Activated CD4-positive, alpha-beta T cell treated with anti-CD3 and anti-CD28 coated beads for 48 hours (primary cell): ENCODE measurements at regions not wholly inside any gene's neighbourhood (a gene's known extent, or its start where the extent isn't known, plus 50 kb on each side); places are given as distances from the start of the nearest gene placed in this dataset.

Experiments
- DNase-seq: peaks from one replicate; pipeline ENCODE4 v3.0.0-alpha.2; 2020

DNA sequence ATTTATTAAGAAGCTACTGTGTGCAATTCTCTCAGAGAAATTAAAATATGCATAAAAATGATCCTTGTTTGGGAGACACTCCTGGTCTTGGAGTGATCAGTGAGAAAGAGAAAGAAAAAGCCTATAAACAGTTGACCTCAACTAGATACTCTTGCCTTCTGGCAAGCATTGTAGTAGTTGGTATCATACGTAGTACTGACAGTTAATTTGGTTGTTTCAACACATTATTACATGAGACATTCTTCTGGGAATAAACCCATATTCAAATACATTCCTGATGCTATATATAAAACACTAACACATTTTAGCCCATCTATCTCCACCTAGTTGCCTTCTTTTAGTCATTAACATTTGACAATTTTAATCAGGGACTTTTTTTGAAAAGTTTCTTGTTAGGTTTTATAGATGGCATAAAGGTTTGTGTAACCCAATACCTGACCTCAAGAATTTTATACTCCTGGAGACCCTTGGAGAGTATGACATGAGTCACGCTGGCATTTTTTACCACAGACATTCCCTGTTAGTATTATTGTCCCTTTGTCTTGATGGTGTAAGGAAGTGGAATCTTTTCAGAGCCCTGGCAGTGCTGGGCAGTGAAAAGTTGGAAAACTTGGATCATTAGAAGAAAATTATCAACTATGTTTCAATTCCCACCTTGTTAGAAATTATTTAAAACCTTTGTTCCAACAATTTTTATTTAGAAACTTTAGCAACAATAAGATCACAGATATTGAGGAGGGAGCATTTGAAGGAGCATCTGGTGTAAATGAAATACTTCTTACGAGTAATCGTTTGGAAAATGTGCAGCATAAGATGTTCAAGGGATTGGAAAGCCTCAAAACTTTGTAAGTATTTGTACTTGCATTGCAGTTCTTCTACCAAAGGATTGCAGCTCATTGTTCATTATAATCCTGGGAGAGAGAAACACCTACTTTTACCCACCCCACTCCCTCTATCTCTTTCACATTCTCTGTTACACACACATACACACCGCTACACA lies 167.1 kb upstream of the PACRGL start:
- no peak for DNase-seq

DNA sequence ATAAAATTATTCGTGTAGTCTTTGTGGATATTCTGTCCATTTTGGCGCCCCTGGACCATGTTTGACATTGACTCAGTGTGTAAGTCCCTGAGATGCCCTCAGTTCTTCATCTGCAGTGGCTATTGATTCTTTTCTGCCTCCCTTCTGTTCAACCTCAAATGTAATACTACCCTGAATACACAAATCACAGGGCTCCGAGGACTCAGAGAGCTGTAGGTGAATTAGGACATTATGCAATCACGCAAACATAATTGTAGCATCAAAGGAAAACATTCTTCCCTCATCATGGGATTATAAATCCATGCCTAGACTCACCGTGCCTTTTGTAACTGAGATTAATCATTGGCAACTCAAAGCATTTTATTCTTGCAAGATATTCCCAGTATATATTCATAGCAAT lies 161.4 kb upstream of the PACRGL start:
- DNase-seq, result no peak

DNA sequence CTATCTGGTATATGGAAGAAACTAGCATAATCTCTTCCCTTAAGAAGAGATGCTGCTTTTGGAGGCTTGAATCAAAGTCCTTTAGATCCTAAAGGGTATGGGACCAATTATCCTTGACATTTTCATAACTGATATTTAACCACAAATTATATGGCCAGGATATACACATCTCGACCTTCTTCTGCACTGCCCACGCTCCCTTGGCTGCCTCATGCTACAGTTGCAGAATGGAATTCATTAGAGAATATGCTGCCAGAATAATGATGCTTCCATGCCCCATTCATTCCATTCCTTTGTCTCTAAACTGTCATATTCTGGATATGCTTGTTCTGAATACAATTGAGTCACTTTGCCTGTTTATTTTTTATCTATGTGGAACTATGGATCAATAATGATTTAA lies 157.1 kb upstream of the PACRGL start:
- DNase-seq, result no peak

DNA sequence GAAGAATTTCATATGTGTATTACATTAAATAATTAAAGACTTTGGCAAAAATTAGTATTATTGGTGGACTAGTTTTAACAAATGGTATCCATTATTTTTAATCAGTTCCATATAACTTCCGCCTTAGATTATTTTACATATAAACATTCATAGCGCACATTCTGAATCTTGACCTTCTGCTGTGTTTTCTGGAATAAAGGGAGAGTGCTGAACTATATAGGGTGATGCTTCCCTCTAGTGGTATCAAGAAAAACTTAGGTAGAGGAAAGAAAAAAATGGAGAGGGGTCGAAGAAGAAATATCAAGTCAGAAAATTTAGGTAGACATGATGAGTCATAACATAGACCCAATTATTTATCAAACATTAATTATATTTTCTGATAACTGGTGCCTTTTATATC lies 155.6 kb upstream of the PACRGL start:
- DNase-seq, result no peak

DNA sequence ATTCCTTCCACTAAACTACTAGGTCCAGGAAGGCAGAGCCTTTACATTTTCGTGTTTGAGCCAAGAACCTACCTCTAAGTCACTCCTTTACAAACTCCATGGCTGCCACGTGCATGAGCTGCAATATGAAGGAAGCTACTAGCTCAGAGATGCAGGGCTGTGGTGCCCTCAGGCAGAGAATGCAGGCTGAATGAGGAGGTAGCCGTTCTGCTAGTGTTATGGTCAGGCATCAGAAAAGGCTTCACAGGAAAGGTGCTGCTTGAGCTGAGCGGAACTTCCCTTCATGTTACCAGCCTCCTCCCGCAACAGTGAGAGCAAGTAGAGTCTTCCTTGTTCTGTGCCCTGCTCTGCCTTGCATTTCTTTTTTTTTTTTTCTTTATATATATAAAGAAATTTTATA lies 148.3 kb upstream of the PACRGL start:
- DNase-seq, result no peak

DNA sequence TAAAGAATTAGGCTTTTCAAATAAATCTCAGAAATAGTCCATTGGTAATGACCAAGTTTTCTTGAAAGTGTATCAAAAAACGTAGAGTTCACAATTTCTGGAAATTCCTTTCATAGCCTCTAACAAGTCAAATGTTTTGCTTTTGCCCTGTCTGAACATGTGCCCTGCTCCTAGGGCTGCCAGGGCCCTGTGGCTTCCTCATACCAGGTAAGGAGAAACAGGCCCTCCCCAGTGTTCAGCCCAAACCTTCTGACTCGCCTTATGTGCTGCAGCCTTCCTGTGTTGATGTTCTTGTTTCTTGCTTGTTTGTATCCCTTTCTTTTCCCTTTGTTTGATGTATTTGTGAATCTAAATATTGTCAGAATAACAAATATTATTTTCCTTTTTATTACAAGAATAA lies 146.1 kb upstream of the PACRGL start:
- DNase-seq, result no peak

DNA sequence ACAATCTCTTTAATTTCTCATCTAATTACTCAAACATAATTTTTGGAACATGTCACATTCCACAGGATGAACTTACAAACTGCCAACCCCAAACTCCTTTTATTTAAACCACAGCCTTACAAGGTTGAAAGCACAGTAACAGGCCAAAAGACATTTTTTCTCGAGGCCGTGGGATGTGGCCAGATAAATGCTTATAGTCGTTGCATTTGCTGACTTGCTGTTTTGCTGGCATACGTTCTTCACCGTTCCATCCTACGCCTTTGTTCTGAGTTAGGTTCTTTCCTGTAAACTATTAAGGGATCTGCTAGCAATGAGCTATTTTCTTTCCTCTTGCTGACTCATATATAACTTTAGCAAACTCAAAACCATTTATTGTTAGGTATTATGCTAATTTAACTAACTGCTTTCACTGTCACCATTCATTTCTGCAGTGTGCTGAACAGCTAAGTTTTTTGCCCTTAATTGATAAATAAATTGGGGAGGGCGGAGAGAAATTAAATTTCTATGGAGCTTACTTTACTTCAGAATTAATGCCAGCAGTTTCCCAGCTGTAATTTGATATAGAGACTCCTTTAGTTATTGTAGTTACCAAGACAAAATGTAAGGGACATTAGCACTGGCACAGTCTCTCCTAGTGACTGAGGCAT lies 135.1 kb upstream of the PACRGL start:
- no peak for DNase-seq

DNA sequence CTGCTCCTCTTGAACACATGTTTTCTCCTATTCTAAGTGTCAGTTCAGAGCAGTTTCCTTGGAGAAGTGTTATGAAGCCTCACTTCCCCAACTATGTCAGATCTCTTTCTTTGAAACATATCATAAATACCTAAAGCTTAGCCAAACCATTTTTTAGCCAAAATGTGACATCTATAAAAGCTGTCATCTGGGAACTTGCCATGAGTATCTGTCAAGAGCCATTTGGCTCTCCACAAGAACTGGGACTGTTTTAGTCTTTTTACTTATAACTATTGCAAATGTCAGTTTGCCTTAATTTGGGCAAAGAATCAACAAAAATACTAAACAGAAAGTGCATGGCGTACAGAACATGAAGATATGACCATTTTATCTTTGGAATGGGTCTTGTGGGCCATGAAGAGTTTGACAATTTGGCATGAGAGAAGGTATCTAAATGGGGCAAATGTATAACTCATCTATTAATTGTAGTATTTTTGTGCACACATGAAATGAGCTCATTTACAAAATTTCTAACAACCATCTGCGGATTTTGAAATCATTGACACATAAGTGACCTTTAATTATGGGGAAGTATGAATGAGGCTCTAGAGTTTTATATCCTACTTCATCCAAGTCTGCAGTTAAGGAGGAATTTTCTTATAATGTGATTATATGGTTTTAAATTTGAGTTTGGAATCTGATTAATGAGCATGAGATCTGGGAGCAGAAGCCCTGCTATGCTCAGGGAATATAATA lies 129.1 kb upstream of the PACRGL start:
- DNase-seq, result no peak

DNA sequence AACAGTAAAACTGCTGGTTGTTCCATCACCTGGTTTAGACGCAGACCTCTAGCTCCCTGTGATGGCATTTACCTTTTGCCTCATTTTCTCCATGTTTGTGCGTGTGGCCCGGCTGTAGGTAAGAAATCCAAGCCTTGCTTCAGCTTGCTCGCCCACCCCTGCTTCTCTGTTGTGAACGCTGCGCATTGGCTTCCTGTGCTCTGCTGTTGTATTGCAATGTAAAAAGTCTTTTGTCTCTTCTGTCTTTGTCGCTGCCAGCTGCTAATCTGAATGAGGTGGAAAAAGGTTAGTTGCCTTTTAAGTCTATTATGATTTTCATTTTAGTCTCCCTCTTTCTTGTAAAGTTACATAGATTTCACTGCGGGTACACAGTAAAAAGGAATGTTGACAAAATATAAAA lies 127.3 kb upstream of the PACRGL start:
- no peak for DNase-seq

DNA sequence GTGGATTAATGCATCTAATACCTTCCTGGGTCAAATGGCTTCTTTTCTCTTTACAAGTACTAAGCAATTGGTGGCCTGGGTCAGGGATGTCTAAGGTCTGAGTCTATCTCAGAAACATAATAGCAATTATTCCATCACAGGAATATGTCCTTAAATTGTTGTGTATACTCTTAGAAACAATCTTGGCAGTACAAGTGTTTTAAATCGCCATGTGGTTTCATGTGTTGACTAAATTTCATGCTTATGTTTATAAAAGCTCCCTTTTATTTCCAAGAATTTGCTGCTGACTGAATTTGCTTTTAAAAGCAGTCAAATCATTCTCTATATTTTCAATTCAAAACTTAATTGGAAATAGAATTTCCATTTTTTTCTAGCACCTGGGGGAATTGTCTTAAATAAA lies 125.3 kb upstream of the PACRGL start:
- no peak for DNase-seq

DNA sequence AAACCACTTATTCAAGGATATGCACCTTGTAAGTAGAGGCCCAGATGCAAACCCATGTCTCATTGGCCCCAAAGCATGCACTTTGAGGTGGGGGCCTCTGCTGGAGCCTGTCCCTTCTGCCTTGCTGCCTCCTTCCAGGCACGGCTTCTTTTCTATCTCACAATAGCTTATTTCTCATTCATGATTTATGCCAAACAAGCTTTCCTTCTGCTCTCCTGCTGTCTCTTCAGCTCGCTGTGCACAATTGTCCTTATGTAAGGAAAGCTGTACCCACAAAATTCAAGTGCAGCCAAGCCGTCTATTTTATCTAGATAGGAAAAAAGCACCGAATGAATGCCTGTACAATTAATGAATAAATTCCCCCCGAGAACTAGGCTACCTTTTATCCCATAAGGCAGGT lies 124.8 kb upstream of the PACRGL start:
- DNase-seq, result no peak

DNA sequence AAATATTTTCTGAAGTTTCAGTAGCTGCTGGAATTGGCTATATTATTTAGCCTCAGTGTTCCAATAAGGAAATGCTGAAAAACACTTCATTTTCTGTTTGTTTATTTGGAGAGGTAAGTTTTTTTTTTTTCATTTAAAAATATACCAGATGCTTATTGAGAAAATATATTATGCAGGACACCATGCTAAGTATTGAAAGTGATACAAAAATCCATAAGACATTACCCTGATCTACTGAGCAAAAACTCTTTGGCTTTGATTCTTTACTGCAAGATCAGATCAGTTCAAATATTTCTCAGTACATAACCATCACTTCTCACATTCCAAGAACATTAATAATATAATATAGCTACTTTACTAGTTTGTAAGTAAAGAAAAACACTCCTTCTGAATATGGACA lies 123.4 kb upstream of the PACRGL start:
- no peak for DNase-seq

DNA sequence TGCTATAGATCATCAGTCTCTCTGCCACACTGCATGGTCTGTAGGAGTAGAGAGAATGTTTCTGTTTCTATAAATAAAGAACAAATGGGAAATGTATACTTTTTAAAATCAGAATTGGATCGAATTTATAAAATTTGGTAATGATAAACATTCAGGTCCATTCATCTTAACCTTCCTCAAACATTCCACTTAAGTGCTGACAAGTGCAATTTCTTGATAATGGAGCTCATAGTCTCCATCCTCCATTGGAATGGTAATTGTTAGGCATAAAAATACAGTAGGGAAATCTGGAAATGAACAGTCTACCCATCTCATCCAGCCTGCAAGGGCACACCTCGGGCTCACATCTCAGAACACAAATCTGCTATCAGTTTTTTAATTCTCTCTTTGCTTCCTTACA lies 122.6 kb upstream of the PACRGL start:
- DNase-seq, result no peak

DNA sequence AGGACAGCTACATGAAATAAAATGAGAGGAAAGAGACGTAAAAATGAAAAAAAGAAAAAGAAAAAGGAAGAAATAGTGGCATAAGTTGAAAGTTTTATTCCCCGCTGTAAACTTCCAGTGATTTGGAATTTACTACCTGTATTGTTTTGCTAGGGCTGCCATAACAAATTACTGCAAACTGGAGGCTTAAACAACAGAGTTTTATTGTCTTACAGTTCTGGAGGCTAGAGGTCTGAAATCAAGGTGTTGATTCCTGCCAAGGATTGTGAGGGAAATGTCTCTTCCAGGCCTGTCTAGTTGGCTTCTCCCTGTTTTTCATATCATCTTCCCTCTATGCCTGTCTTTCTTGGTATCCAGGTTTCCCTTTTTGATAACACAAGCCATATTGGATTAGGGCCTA lies 119.4 kb upstream of the PACRGL start:
- no peak for DNase-seq

DNA sequence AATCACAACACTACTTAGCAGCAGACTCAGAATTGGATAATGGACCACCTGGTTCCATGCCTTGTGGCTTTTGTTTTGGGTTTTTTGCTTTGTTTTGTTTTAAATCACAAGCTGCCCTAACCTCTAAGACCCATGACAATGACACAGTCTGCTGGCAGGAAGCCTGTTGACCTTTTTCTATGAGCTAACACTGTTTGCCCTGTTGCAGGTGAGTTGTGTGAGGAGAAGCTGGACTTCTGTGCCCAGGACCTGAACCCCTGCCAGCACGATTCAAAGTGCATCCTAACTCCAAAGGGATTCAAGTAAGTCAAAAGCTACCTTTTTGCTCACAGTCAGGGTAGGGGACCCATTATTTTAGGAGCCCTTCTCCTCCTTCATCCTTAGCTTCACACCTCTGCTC lies 110.8 kb upstream of the PACRGL start:
- DNase-seq, result no peak

DNA sequence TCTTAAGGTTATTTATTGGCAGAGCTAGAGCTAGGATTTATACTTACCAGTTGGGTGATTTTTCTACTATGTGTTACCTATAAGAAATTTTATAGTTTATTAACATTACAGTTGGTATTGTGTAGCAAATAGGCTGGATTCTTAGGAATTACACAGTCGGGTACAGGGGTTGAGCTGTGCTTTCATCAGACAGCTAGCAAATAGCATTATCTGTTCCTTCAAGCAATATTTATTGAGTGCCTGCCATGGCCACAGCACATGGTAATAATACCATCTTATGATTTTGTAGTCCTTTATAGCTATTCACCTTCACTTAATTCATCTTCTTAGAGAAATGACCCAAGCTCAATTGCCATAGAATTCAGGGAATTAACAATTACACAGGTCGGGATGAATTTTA lies 109.4 kb upstream of the PACRGL start:
- DNase-seq, result no peak

DNA sequence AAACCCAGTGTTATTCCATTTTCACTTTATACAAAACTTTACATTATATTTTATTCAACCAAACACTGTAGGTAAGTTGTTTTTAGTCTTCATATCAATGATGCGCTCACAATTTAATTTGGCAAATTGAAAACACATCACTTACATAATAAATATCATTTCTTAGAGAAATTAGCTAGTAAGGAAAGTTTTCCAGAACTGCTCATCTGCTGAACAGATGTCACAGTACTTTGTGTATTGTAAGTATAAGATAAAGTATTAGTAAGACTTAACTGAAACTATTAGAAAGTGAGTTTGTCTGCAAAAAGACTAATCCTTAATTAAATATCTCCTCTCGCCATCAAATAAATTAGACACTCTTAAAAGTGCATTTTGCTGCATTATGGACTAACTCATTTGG lies 108.7 kb upstream of the PACRGL start:
- no peak for DNase-seq

DNA sequence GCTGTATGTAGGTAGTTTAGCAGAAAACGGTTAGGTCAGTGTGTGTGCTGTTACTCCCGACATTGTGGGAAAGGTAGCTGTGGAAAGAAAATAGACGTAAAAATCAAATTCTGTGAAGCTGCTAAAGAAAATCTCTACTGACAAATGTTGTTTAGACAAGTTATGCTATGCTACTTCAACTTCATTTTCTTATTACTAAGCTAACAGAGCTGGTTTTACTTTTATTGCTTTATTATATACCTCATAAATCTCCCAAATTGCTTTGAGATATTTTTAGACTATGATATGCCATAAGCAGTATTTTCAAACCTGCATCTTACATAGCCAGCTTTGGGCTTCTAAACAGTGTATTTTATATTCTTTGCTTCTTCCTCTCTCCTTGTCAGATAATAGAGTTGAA lies 108.2 kb upstream of the PACRGL start:
- DNase-seq, result no peak

DNA sequence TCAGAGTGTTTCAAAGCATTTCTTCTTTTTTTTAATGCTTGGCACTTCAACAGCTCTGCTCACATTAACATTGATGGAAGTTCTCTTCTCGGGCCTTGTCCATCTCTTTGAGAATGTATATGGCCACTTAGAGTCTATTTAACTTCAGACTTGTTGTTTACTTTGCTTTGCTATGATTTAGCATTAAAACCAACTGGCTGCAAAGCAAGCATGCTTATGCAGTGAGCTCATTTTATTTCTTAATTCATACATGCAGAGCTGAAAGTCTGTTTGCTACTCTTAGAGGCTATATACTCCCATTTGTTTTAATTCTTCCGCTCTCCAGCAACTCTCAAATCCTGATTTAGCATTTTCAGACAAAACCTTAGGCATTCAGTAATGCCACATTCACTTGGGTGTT lies 107.6 kb upstream of the PACRGL start:
- no peak for DNase-seq

DNA sequence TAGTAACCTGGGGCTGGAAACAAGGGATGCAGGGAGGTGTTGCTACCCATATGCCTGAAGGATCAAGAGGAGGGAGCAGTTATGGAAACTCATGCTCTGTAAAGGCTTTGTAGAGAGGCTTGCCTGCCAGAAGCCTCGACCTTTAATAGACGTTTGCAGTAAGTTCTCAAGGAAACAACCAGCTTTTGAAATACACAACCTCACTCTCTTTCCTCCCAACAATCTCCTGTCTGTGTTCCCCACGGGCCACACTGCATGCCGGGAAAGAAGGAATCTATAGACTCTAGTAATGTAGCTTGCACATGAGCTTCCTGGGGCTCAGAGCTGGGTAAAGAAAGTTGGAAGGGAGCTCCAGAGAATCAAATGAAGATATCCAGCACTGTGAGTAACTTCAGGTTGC lies 101.6 kb upstream of the PACRGL start:
- no peak for DNase-seq

DNA sequence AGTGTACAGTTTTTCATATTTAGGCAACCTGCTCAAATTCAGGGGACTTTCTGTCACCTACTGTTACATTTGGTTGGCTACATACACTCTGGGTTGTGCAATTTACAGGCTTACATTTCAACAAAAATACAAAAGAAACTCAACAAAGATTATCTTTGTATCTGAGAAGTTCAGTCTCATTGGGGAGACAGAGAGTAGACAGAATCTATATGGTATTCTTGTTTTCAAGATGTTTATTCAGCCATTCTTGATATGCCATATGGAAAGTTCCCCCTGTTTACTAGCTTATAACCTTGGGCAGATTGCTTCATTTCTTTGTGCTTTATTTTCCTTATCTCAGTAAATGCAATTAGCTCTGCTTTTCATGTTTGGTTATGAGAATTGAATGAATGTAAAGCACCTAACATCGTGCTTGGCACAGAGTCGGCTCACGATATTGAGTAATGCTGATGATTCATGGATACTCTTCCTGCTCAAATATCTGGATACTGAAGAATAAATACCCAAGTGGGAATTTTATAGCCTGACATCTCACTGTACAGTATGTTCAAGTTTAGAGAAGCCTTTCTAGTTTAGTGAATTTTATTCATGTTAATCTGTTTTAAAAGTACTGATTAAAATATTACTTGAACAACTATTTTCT lies 96.5 kb upstream of the PACRGL start:
- no peak for DNase-seq

DNA sequence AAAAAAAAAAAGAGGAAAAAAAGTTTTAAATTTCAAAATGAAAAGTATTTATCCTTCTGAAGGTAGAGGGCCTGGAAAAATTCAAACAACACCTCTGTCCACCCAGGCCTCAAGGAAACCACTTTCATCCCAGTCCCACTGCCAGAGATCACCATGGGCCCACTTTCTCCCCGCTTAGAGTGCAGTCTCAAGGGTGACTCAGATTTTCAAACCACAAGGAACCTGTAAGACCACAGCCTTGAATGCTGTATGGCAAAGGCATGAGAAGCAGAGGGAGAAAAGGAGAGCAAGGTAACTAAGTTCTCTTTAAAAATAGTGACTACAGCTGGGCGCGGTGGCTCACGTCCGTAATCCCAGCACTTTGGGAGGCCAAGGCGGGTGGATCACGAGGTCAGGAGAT lies 87.9 kb upstream of the PACRGL start:
- DNase-seq, result no peak

DNA sequence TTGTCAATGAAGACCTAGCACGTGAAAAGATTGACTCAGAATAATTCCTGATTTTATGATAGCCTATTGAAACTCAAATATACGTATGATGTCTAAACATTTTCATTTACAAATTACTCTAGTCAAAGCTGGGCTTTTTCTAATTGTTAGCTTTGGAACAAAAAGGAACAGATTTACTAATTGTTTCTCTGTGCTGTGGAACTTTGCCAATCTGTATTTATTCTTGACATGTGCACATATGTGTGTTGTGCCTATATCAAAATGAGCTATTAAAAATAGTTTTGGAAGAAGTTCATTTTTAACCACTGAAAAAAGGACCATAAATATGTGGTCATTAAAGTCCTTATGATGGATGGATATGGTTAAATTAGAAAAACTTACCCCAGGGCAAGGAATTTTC lies 85.4 kb upstream of the PACRGL start:
- no peak for DNase-seq
